ENCODE measurements at regions not wholly inside any gene's neighbourhood (a gene's known extent, or its start where the extent isn't known, plus 50 kb on each side); places are given as distances from the start of the nearest gene placed in this dataset.

DNA sequence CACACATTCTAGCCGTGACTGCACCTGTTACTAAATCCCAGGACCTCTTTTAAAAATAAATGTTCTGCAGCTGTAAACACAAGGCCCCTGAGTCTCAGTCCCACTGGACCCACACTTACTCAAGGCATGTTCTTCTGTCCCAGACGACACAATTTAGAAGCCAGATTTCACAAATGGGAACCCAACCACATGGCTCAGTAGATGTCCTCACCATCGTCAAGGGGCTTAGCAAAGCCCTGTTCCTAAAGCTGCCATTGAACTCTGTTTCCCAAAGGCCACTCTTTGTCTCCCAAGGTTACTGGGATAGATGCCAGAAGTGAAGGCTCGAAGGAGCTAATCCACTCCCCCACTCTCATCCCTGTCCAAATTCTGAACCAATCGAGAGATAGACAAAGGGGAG lies 301.0 kb downstream of the GALR1 start:
- Histone ChIP-seq H3K9ac (ENCODE audit: low read length) (no peak overlapping the region), H3K4me1 (ENCODE audit: control insufficient read depth, insufficient read depth, low read length) (no peaks in the 10 kb centered on the region), H3K4me3 (ENCODE audit: low read length) (no peak overlapping the region), H3K27ac (ENCODE audit: low read depth, low read length) (no peak overlapping the region), H3K36me3 (ENCODE audit: control insufficient read depth, insufficient read depth, low read length) (no peaks in the 10 kb centered on the region), H3K27me3 (ENCODE audit: control insufficient read depth, insufficient read depth, low read length) (no peaks in the 10 kb centered on the region)

DNA sequence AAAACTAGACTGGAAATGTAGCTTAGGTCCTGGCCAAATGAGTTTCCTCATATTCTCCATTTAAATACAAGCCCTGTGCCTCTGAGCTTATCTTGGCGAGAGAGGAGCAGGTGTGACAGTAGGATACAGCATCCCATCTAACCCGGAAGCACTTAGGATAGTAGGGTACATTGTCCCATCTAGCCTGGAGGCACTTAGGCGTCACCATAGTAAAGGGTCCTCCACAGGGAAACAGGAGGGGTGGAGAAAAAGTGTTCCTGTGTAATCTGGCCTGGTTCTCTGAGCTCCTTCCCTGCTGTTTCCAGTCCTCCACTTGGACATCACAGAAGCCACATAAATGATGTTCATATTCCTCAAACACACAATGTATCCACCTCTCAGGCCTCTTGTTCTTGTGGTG lies 301.4 kb downstream of the GALR1 start:
- Histone ChIP-seq H3K9ac (ENCODE audit: low read length) (no peak overlapping the region), H3K27ac (ENCODE audit: low read depth, low read length) (no peak overlapping the region), H3K36me3 (ENCODE audit: control insufficient read depth, insufficient read depth, low read length) (no peaks in the 10 kb centered on the region), H3K4me3 (ENCODE audit: low read length) (no peak overlapping the region), H3K4me1 (ENCODE audit: control insufficient read depth, insufficient read depth, low read length) (no peaks in the 10 kb centered on the region), H3K27me3 (ENCODE audit: control insufficient read depth, insufficient read depth, low read length) (no peaks in the 10 kb centered on the region)

DNA sequence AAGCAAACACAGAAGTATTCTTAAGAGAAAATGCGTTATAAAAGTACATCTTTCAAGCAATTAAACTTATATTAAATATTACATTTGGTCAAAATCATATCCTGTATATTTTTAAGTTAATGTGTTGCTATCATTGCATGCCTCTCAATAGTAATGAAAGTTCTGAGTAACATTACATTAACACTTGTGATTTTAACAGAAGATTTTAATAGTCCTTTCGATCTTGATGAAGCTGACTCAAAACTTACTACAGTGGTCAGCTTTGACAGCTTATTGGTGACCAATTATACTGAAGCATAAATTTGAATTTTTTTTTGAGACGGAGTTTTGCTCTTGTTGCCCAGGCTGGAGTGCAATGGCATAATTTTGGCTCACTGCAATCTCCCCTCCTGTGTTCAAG lies 303.3 kb downstream of the GALR1 start:
- Histone ChIP-seq H3K27ac (ENCODE audit: low read depth, low read length) (no peak overlapping the region), H3K4me1 (ENCODE audit: control insufficient read depth, insufficient read depth, low read length) (no peaks in the 10 kb centered on the region), H3K4me3 (ENCODE audit: low read length) (no peak overlapping the region), H3K27me3 (ENCODE audit: control insufficient read depth, insufficient read depth, low read length) (no peaks in the 10 kb centered on the region), H3K36me3 (ENCODE audit: control insufficient read depth, insufficient read depth, low read length) (no peaks in the 10 kb centered on the region), H3K9ac (ENCODE audit: low read length) (no peak overlapping the region)

- Histone ChIP-seq H3K27ac (ENCODE audit: low read depth, low read length) (no peak overlapping the region), H3K4me1 (ENCODE audit: control insufficient read depth, insufficient read depth, low read length) (no peaks in the 10 kb centered on the region), H3K4me3 (ENCODE audit: low read length) (no peak overlapping the region), H3K9ac (ENCODE audit: low read length) (no peak overlapping the region), H3K36me3 (ENCODE audit: control insufficient read depth, insufficient read depth, low read length) (no peaks in the 10 kb centered on the region), H3K27me3 (ENCODE audit: control insufficient read depth, insufficient read depth, low read length) (no peaks in the 10 kb centered on the region)
Observed at GRCh38 chr18:77554061-77554460, 304.4 kb downstream of the GALR1 start.

- no peak overlapping the region for H3K4me3 ChIP-seq (ENCODE audit: low read length)
- H3K4me1 ChIP-seq (ENCODE audit: control insufficient read depth, insufficient read depth, low read length), result no peaks in the 10 kb centered on the region
- H3K27me3 ChIP-seq (ENCODE audit: control insufficient read depth, insufficient read depth, low read length), result no peaks in the 10 kb centered on the region
- no peaks in the 10 kb centered on the region for H3K36me3 ChIP-seq (ENCODE audit: control insufficient read depth, insufficient read depth, low read length)
- H3K9ac ChIP-seq (ENCODE audit: low read length), result no peak overlapping the region
- no peak overlapping the region for H3K27ac ChIP-seq (ENCODE audit: low read depth, low read length)
Observed at GRCh38 chr18:77557046-77557587, 307.5 kb downstream of the GALR1 start.

DNA sequence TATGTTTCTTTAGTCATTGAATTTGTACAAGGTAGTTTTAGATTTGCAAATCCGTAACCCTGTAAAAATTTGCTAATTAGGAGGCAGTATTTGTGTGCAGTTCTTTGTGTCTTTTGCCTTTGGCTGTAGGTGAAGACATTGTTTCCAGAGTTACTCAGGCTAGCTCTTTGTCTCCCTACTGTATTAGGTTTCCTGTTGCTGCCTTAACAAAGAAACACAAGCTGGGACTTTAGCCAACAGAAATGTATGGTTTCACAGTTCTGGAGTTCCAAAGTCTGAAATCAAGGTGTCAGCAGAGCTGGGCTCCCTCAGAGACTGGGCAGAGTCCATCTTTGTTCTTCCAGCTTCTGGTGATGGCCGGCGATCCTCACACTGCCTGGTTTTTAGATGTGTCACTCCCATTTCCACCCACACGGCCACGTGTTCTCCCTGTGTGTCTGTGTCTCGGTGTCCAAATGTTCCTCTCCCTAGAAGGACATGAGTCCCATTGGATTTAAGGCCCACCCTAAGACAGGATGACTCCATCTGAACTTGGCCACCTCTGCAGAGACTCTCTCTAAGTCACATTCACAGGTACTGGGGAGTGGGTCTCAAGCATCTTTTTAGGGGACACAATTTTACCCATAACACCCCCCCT lies 309.7 kb downstream of the GALR1 start:
- Histone ChIP-seq H3K36me3 (ENCODE audit: control insufficient read depth, insufficient read depth, low read length) (no peaks in the 10 kb centered on the region), H3K4me1 (ENCODE audit: control insufficient read depth, insufficient read depth, low read length) (no peaks in the 10 kb centered on the region), H3K4me3 (ENCODE audit: low read length) (no peak overlapping the region), H3K27ac (ENCODE audit: low read depth, low read length) (no peak overlapping the region), H3K27me3 (ENCODE audit: control insufficient read depth, insufficient read depth, low read length) (no peaks in the 10 kb centered on the region), H3K9ac (ENCODE audit: low read length) (no peak overlapping the region)

DNA sequence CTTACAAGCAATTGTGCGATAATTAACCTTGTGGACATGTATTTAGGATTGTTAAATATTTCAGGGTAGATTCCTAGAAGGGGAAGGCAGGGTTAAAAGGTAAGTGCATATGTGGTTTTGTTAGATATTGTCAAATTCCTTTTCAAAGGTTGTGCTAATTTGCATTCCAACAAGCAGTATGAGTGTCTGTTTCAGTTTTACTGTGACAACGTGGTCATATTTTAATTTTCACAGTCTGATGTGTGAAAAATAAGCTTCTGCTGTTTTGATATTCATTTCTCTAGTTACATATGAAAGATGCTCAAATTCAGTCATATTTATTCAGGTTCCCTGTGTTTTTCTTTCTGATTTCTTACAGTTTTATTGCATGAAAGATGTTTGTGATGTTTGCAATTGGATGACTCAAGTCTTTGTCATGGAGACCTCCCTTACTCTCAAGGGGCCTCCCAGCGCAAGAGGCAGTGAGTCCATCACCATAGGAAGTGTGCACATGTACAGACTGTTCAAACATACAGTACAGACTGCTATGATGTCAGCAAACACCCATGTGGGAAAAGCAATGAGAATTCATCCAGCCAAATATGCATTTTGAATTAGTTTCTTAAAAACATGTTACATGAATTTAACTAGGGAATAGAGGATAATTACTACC lies 310.8 kb downstream of the GALR1 start:
- Histone ChIP-seq H3K27me3 (ENCODE audit: control insufficient read depth, insufficient read depth, low read length) (no peaks in the 10 kb centered on the region), H3K4me1 (ENCODE audit: control insufficient read depth, insufficient read depth, low read length) (no peaks in the 10 kb centered on the region), H3K36me3 (ENCODE audit: control insufficient read depth, insufficient read depth, low read length) (no peaks in the 10 kb centered on the region), H3K27ac (ENCODE audit: low read depth, low read length) (no peak overlapping the region), H3K4me3 (ENCODE audit: low read length) (no peak overlapping the region), H3K9ac (ENCODE audit: low read length) (no peak overlapping the region)

GRCh38 chr18:77566604-77567003 lies 317.0 kb downstream of the GALR1 start:
- Histone ChIP-seq H3K27me3 (ENCODE audit: control insufficient read depth, insufficient read depth, low read length) (no peaks in the 10 kb centered on the region), H3K9ac (ENCODE audit: low read length) (no peak overlapping the region), H3K4me1 (ENCODE audit: control insufficient read depth, insufficient read depth, low read length) (no peaks in the 10 kb centered on the region), H3K36me3 (ENCODE audit: control insufficient read depth, insufficient read depth, low read length) (no peaks in the 10 kb centered on the region), H3K27ac (ENCODE audit: low read depth, low read length) (no peak overlapping the region), H3K4me3 (ENCODE audit: low read length) (no peak overlapping the region)

DNA sequence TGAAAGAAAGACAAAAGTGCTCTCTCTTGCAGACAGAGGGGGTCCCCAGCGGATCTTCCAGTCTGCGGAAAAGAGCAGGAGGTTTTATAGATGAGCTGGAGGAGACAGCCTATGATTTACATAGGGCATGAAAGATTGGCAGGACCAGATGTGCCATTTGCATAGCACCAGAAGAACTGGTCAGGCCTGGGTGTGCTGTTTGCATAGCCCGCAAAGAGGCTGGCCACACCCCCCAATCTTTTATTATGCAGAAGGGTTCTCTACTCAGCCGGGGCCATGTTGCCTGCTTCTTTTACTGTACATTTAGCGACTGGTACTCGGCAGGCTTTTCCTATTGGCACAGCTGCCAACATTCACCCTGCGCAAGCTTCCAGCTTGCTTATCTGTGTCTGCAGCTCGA lies 317.6 kb downstream of the GALR1 start:
- H3K27ac ChIP-seq (ENCODE audit: low read depth, low read length), result no peak overlapping the region
- H3K4me1 ChIP-seq (ENCODE audit: control insufficient read depth, insufficient read depth, low read length), result no peaks in the 10 kb centered on the region
- H3K36me3 ChIP-seq (ENCODE audit: control insufficient read depth, insufficient read depth, low read length), result no peaks in the 10 kb centered on the region
- H3K4me3 ChIP-seq (ENCODE audit: low read length), result no peak overlapping the region
- no peak overlapping the region for H3K9ac ChIP-seq (ENCODE audit: low read length)
- no peaks in the 10 kb centered on the region for H3K27me3 ChIP-seq (ENCODE audit: control insufficient read depth, insufficient read depth, low read length)

DNA sequence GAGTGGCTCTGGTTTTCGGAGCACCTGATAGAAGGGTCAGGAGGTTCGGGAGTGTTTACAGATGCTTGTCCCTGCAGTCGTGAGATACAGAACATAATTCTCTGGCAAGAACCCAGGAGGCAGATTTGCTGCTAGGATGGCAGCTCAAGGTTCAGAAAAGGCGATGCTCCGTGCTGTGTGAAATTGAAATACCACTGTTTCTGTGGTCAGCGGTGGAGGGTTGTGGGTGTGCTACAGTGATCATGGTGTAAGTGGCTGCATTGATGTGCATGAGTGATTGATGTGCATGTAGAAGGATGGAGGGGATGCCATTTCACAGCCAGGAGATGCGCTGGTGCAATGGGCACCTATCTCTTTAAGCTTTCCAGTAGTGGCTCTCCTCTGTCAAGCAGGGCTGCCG lies 322.1 kb downstream of the GALR1 start:
- Histone ChIP-seq H3K27ac (ENCODE audit: low read depth, low read length) (no peak overlapping the region), H3K4me3 (ENCODE audit: low read length) (no peak overlapping the region), H3K9ac (ENCODE audit: low read length) (no peak overlapping the region), H3K4me1 (ENCODE audit: control insufficient read depth, insufficient read depth, low read length) (no peaks in the 10 kb centered on the region), H3K27me3 (ENCODE audit: control insufficient read depth, insufficient read depth, low read length) (no peaks in the 10 kb centered on the region), H3K36me3 (ENCODE audit: control insufficient read depth, insufficient read depth, low read length) (no peaks in the 10 kb centered on the region)

DNA sequence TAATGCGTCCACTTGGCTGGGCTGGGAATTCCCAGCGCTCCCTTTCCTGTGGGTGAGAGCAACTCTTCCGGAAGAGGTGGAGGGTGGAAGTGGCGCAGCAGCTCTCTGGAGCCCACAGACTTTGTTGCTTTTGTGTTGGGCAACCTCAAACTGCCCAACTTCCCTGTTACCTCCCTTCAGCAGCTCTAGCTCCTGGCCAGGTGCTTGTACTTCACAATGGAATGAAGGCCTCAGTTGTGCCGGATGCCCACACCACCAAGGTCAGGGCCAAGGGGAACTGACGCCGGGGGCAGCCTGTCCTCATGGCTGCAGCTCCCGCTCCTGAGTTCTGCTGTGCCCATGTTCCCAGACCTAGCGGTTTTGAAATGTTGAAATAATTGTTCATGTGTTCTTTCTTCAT lies 322.9 kb downstream of the GALR1 start:
- Histone ChIP-seq H3K9ac (ENCODE audit: low read length) (no peak overlapping the region), H3K27me3 (ENCODE audit: control insufficient read depth, insufficient read depth, low read length) (no peaks in the 10 kb centered on the region), H3K4me1 (ENCODE audit: control insufficient read depth, insufficient read depth, low read length) (no peaks in the 10 kb centered on the region), H3K36me3 (ENCODE audit: control insufficient read depth, insufficient read depth, low read length) (no peaks in the 10 kb centered on the region), H3K27ac (ENCODE audit: low read depth, low read length) (no peak overlapping the region), H3K4me3 (ENCODE audit: low read length) (no peak overlapping the region)

DNA sequence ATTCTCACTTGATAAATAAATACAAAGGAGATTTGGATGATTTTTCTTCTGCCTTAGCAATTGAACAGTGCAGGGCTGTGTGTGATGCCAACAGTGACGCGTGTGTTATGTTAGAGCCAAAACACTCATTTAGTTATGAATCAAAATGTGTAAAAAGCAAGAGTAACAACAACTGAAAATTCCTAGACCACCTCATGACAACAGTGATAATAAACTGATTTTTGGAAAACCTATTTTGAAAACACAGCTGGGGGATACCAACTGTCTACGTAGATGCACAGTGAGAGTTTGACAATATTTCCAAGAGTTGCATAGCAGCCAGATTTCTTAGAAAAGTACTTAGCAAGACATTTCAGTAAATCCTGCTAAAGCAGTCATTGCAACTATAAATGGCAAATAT lies 323.9 kb downstream of the GALR1 start:
- Histone ChIP-seq H3K36me3 (ENCODE audit: control insufficient read depth, insufficient read depth, low read length) (no peaks in the 10 kb centered on the region), H3K9ac (ENCODE audit: low read length) (no peak overlapping the region), H3K27me3 (ENCODE audit: control insufficient read depth, insufficient read depth, low read length) (no peaks in the 10 kb centered on the region), H3K27ac (ENCODE audit: low read depth, low read length) (no peak overlapping the region), H3K4me1 (ENCODE audit: control insufficient read depth, insufficient read depth, low read length) (no peaks in the 10 kb centered on the region), H3K4me3 (ENCODE audit: low read length) (no peak overlapping the region)

- H3K36me3 ChIP-seq (ENCODE audit: control insufficient read depth, insufficient read depth, low read length), result no peaks in the 10 kb centered on the region
- H3K27me3 ChIP-seq (ENCODE audit: control insufficient read depth, insufficient read depth, low read length), result no peaks in the 10 kb centered on the region
- no peaks in the 10 kb centered on the region for H3K4me1 ChIP-seq (ENCODE audit: control insufficient read depth, insufficient read depth, low read length)
- H3K9ac ChIP-seq (ENCODE audit: low read length), result no peak overlapping the region
- H3K4me3 ChIP-seq (ENCODE audit: low read length), result no peak overlapping the region
- no peak overlapping the region for H3K27ac ChIP-seq (ENCODE audit: low read depth, low read length)
Observed at GRCh38 chr18:77590943-77591515, 341.4 kb downstream of the GALR1 start.
